Testis (tissue), 2 donors: ENCODE measurements at regions not wholly inside any gene's neighbourhood (a gene's known extent, or its start where the extent isn't known, plus 50 kb on each side); places are given as distances from the start of the nearest gene placed in this dataset.

Experiments used
- CTCF ChIP-seq, 3 experiments: fragments of 450-650 bp in 2 of 3; fragments of 200-600 bp in 1 of 3; sonication (generic) in 1 of 3; IDR thresholded peaks; one replicate each; pipeline ENCODE4 v1.5.1; 2016 to 2019; ENCODE audit warnings: antibody characterized with exemption in 3 of 3, mild to moderate bottlenecking in 2 of 3, moderate library complexity in 1 of 3
- POLR2A ChIP-seq: fragments of 450-650 bp; IDR thresholded peaks from one replicate; pipeline ENCODE4 v1.6.1; 2017; ENCODE audit warnings: antibody characterized with exemption, mild to moderate bottlenecking, moderate library complexity

GRCh38 chr9:107224252-107224651 is 58.8 kb upstream of the RAD23B start:
- no peak for TF ChIP-seq CTCF (IDR thresholded peaks at IDR 0.05)
- TF ChIP-seq POLR2A = no peak
